Esophagus muscularis mucosa (tissue), 3 donors: ENCODE measurements at regions not wholly inside any gene's neighbourhood (a gene's known extent, or its start where the extent isn't known, plus 50 kb on each side); places are given as distances from the start of the nearest gene placed in this dataset.

Experiments
- CTCF ChIP-seq, 3 experiments: fragments of 200-600 bp in 2 of 3; fragments of 450-650 bp in 1 of 3; sonication (generic) in 2 of 3; IDR thresholded peaks; one replicate each; pipeline ENCODE4 v1.5.1; 2017 to 2019; ENCODE audit warnings: antibody characterized with exemption in 3 of 3, mild to moderate bottlenecking in 2 of 3, moderate library complexity in 1 of 3
- POLR2A ChIP-seq: fragments of 450-650 bp; IDR thresholded peaks from one replicate; pipeline ENCODE4 v1.6.1; 2017; ENCODE audit warnings: antibody characterized with exemption, moderate library complexity, mild to moderate bottlenecking, low read depth
- POLR2AphosphoS5 ChIP-seq, 2 donors: sonication (generic); formaldehyde crosslinking; IDR thresholded peaks; one replicate each; pipeline ENCODE4 v1.6.1; 2017; ENCODE audit warnings: antibody characterized with exemption in 2 of 2

GRCh38 chr3:168961271-168961670 lies 702.2 kb downstream of the MECOM start:
- TF ChIP-seq CTCF (IDR thresholded peaks at IDR 0.05) (no peak), POLR2AphosphoS5 (IDR thresholded peaks at IDR 0.05) (no peak), POLR2A (no peak)
